Testis (tissue), 2 donors: ENCODE measurements at regions not wholly inside any gene's neighbourhood (a gene's known extent, or its start where the extent isn't known, plus 50 kb on each side); places are given as distances from the start of the nearest gene placed in this dataset.

Source experiments
- CTCF ChIP-seq, 3 experiments: fragments of 450-650 bp in 2 of 3; fragments of 200-600 bp in 1 of 3; sonication (generic) in 1 of 3; IDR thresholded peaks; one replicate each; pipeline ENCODE4 v1.5.1; 2016 to 2019; ENCODE audit warnings: antibody characterized with exemption in 3 of 3, mild to moderate bottlenecking in 2 of 3, moderate library complexity in 1 of 3
- POLR2A ChIP-seq: fragments of 450-650 bp; IDR thresholded peaks from one replicate; pipeline ENCODE4 v1.6.1; 2017; ENCODE audit warnings: antibody characterized with exemption, mild to moderate bottlenecking, moderate library complexity

DNA sequence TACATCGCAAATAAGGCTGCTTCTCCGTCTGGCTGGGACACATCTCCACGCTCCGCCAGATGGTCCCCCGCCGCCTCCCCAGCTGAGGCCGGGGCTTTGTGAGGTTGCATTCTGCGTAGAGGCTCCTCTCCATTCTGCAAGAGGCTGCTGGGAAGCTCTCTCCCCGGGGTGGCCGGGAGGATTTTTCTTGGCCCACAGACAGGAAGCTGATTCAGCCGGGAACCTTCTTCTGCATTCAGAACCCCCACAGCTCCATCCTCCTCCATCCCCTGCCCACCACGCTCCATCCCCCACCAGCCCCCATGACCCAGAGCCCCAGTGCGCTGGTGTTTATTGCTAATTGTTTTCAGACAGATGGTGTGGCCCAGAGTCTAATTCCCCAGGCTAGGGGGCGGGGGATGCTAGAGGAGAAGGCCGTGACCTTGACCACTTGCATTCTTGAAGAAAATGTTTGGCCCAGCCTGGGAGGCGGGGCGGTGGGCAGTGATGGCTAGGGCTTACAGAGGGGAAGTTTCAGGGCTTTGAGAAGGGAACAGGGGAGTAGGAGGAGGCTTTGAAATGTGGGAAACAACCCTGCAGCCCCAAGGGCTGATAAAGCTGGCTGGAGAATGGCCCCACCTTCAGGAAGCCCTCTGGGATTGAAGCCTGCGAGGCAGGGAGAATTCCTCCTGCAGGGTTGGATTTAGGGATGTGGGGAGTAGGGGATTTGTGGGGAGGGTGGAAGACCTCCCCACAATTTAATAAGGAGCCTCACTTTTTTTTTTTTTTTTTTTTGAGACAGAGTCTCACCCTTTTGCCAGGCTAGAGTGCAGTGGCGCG is 88.5 kb upstream of the NCOR2 start:
- TF ChIP-seq CTCF (IDR thresholded peaks at IDR 0.05), result no peak
- no peak for TF ChIP-seq POLR2A
